ENCODE measurements at regions not wholly inside any gene's neighbourhood (a gene's known extent, or its start where the extent isn't known, plus 50 kb on each side); places are given as distances from the start of the nearest gene placed in this dataset.

DNA sequence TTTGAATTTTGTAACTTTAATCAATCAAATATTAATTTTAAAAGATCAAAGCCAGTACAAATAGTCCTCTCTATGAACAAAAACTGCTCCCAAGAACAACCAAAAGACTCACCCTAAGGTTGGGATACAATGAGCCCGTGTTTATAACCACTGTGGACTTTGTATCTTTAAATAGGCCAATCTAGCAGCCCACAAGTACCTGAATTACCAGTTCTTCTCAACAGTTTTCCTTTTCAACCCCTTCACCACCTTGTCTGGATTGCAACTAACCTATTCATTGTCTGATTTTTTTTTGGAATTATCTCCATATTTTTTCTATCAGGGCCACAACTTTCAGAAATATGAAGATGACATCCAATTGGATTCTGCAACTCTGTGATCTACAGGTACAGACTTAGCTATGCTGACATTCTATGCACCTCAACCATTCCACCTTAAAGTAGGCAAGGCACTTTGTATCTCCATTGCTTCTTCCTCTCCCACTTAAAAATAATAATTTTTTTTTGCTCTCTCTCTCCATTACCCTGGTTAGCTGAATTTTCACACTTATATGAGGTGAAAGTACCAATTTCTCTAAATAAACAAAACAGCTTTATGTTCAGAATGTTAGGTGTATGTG is 81.9 kb upstream of the MAPRE2 start:
- TF ChIP-seq FOXM1 (IDR thresholded peaks at IDR 0.05; ENCODE audit: borderline replicate concordance, low read depth): no peak
- no peak for TF ChIP-seq CREB1 (IDR thresholded peaks at IDR 0.05; ENCODE audit: low read depth)
- no peak for TF ChIP-seq NFIC (IDR thresholded peaks at IDR 0.05)
- TF ChIP-seq CEBPB (IDR thresholded peaks at IDR 0.05): no peak
- no peak for TF ChIP-seq EGR1 (IDR thresholded peaks at IDR 0.05)
- TF ChIP-seq, protein P1, sequence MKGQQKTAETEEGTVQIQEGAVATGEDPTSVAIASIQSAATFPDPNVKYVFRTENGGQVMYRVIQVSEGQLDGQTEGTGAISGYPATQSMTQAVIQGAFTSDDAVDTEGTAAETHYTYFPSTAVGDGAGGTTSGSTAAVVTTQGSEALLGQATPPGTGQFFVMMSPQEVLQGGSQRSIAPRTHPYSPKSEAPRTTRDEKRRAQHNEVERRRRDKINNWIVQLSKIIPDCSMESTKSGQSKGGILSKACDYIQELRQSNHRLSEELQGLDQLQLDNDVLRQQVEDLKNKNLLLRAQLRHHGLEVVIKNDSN (IDR thresholded peaks at IDR 0.05): no peak
- no peak for TF ChIP-seq RAD21 (IDR thresholded peaks at IDR 0.05; ENCODE audit: low read depth)
- TF ChIP-seq, protein P2, sequence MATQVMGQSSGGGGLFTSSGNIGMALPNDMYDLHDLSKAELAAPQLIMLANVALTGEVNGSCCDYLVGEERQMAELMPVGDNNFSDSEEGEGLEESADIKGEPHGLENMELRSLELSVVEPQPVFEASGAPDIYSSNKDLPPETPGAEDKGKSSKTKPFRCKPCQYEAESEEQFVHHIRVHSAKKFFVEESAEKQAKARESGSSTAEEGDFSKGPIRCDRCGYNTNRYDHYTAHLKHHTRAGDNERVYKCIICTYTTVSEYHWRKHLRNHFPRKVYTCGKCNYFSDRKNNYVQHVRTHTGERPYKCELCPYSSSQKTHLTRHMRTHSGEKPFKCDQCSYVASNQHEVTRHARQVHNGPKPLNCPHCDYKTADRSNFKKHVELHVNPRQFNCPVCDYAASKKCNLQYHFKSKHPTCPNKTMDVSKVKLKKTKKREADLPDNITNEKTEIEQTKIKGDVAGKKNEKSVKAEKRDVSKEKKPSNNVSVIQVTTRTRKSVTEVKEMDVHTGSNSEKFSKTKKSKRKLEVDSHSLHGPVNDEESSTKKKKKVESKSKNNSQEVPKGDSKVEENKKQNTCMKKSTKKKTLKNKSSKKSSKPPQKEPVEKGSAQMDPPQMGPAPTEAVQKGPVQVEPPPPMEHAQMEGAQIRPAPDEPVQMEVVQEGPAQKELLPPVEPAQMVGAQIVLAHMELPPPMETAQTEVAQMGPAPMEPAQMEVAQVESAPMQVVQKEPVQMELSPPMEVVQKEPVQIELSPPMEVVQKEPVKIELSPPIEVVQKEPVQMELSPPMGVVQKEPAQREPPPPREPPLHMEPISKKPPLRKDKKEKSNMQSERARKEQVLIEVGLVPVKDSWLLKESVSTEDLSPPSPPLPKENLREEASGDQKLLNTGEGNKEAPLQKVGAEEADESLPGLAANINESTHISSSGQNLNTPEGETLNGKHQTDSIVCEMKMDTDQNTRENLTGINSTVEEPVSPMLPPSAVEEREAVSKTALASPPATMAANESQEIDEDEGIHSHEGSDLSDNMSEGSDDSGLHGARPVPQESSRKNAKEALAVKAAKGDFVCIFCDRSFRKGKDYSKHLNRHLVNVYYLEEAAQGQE (IDR thresholded peaks at IDR 0.05; ENCODE audit: low read depth): no peak
- TF ChIP-seq, protein P3, sequence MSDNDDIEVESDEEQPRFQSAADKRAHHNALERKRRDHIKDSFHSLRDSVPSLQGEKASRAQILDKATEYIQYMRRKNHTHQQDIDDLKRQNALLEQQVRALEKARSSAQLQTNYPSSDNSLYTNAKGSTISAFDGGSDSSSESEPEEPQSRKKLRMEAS (IDR thresholded peaks at IDR 0.05): no peak
- TF ChIP-seq YY1 (IDR thresholded peaks at IDR 0.05; ENCODE audit: low read depth): no peak
- no peak for TF ChIP-seq ZBTB7A (IDR thresholded peaks at IDR 0.05; ENCODE audit: low read depth)
- no peak for TF ChIP-seq TCF12 (IDR thresholded peaks at IDR 0.05; ENCODE audit: low read depth)
- TF ChIP-seq TAF1 (IDR thresholded peaks at IDR 0.05; ENCODE audit: low read depth): no peak
- TF ChIP-seq TEAD4 (IDR thresholded peaks at IDR 0.05): no peak
- no peak for TF ChIP-seq EP300 (IDR thresholded peaks at IDR 0.05; ENCODE audit: borderline replicate concordance)

DNA sequence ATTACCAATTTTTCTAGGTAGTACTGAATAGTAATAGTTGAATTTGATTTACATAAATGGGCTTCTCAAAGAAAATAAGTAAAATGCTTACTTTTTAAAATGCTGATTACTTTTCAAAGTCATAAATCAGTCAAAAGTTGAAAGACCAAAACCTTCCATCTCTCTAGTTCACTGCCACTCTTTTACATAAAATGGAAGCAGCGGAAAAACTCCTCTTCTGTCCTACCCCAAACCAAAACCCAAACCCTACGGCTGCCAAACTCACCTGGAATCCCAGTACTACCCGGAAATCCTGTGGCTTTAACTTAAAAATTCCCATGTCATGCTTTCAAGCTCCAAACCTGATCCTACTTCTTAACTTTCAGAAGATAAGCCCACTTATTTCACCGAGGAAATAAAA is 81.2 kb upstream of the MAPRE2 start:
- TF ChIP-seq TEAD4 (IDR thresholded peaks at IDR 0.05) (no peak), TAF1 (IDR thresholded peaks at IDR 0.05; ENCODE audit: low read depth) (no peak), CREB1 (IDR thresholded peaks at IDR 0.05; ENCODE audit: low read depth) (no peak), FOXM1 (IDR thresholded peaks at IDR 0.05; ENCODE audit: borderline replicate concordance, low read depth) (no peak), CEBPB (IDR thresholded peaks at IDR 0.05) (no peak), EGR1 (IDR thresholded peaks at IDR 0.05) (no peak), YY1 (IDR thresholded peaks at IDR 0.05; ENCODE audit: low read depth) (no peak), ZBTB7A (IDR thresholded peaks at IDR 0.05; ENCODE audit: low read depth) (no peak), TCF12 (IDR thresholded peaks at IDR 0.05; ENCODE audit: low read depth) (no peak)
- TF ChIP-seq, protein P1 (IDR thresholded peaks at IDR 0.05): no peak
- TF ChIP-seq, protein P3 (IDR thresholded peaks at IDR 0.05): no peak

DNA sequence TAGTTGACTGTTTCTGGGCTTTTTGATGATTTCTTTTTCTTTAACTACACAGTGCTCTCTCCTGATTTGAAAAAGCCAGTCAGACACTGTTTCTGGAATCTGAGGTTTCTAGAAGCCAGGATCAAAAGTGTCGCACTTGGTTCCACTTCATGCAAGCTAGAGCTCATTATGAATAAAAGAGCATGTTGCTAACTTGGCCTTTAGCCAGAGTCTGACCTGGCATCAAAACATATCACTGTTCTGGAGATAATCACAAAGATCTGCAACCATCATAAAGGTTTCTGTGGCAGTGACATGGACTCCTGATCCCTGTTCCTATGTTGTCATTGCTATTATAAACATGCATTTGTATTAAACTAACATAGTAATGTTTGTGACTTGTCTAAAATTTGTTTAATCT is 76.1 kb upstream of the MAPRE2 start:
- TF ChIP-seq ZBTB7A (IDR thresholded peaks at IDR 0.05; ENCODE audit: low read depth): no peak
- no peak for TF ChIP-seq YY1 (IDR thresholded peaks at IDR 0.05; ENCODE audit: low read depth)
- TF ChIP-seq, protein P1 (IDR thresholded peaks at IDR 0.05): no peak
- no peak for TF ChIP-seq TAF1 (IDR thresholded peaks at IDR 0.05; ENCODE audit: low read depth)
- no peak for TF ChIP-seq FOXM1 (IDR thresholded peaks at IDR 0.05; ENCODE audit: borderline replicate concordance, low read depth)
- TF ChIP-seq TEAD4 (IDR thresholded peaks at IDR 0.05): no peak

DNA sequence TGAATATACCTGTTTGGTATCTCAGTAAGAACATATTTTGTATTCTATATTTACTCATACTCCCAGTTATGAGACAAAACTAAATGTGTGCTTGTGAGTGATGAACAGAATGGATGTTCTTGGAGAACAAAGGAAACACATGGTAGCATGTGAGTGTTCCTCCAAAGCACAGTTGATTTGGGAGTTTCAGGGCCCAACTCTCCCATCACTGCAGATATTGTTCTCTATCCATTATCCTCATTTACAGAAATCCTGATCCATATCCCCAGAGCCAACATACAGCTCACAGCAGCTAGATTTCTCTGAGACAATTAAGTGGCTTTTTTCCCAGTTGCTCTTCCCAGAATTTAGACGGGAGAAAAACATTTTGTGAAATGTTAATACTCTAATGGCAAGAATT is 75.6 kb upstream of the MAPRE2 start:
- TF ChIP-seq EGR1 (IDR thresholded peaks at IDR 0.05) (no peak), FOXM1 (IDR thresholded peaks at IDR 0.05; ENCODE audit: borderline replicate concordance, low read depth) (no peak), EP300 (IDR thresholded peaks at IDR 0.05; ENCODE audit: borderline replicate concordance) (no peak), RAD21 (IDR thresholded peaks at IDR 0.05; ENCODE audit: low read depth) (no peak), TEAD4 (IDR thresholded peaks at IDR 0.05) (no peak), NFIC (IDR thresholded peaks at IDR 0.05) (no peak), CREB1 (IDR thresholded peaks at IDR 0.05; ENCODE audit: low read depth) (no peak)
- TF ChIP-seq, protein P3 (IDR thresholded peaks at IDR 0.05): no peak
- TF ChIP-seq, protein P1 (IDR thresholded peaks at IDR 0.05): no peak

DNA sequence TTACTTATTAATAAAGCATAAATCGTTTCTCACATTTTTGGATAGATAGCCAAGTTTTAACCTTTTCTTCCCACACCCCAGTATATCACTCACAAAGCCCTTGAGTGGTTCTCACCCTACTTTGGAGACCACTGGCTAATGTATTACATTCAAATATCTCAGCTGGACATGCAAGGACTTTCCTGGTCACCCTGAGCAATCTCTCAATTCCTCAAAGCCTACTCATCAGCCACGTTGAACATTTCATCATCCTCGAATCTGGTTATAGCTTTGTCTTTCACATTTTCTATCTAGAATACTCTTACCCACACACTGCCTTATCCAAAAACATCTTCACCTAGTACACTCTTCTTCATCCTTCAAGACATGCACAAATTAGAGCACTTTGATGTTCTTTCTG is 71.1 kb upstream of the MAPRE2 start:
- TF ChIP-seq EGR1 (IDR thresholded peaks at IDR 0.05): no peak
- TF ChIP-seq, protein P3 (IDR thresholded peaks at IDR 0.05): no peak
- no peak for TF ChIP-seq RAD21 (IDR thresholded peaks at IDR 0.05; ENCODE audit: low read depth)
- TF ChIP-seq EP300 (IDR thresholded peaks at IDR 0.05; ENCODE audit: borderline replicate concordance): no peak
- TF ChIP-seq NFIC (IDR thresholded peaks at IDR 0.05): no peak
- no peak for TF ChIP-seq CEBPB (IDR thresholded peaks at IDR 0.05)
- TF ChIP-seq TAF1 (IDR thresholded peaks at IDR 0.05; ENCODE audit: low read depth): no peak

DNA sequence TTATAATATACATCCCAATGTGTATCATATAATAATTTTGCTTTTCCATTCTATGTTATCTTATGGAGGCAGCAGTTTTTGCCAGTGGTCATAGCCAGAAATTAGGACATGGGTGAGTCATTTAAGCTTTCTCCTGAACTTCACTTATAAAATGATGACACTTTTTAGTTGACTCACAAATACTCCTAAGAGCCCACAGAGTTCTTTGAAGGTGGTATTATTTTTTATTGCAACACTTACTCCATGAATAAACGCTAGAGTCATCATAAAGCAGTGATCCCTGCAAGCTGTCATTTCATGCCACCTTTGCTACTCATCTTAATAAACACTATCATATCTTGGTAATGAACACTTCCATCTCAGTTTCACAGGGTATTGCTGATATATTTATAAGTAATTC is 69.9 kb upstream of the MAPRE2 start:
- TF ChIP-seq TEAD4 (IDR thresholded peaks at IDR 0.05) (no peak), RAD21 (IDR thresholded peaks at IDR 0.05; ENCODE audit: low read depth) (no peak), EGR1 (IDR thresholded peaks at IDR 0.05) (no peak), YY1 (IDR thresholded peaks at IDR 0.05; ENCODE audit: low read depth) (no peak), FOXM1 (IDR thresholded peaks at IDR 0.05; ENCODE audit: borderline replicate concordance, low read depth) (no peak), ZBTB7A (IDR thresholded peaks at IDR 0.05; ENCODE audit: low read depth) (no peak), NFIC (IDR thresholded peaks at IDR 0.05) (no peak), TCF12 (IDR thresholded peaks at IDR 0.05; ENCODE audit: low read depth) (no peak)
- TF ChIP-seq, protein P1 (IDR thresholded peaks at IDR 0.05): no peak
- TF ChIP-seq, protein P3 (IDR thresholded peaks at IDR 0.05): no peak
